Body of pancreas (tissue), 4 donors: ENCODE measurements at regions not wholly inside any gene's neighbourhood (a gene's known extent, or its start where the extent isn't known, plus 50 kb on each side); places are given as distances from the start of the nearest gene placed in this dataset.

ENCODE experiments used
- ATAC-seq: fragments of 150-250 bp; one replicate; pipeline ENCODE4 v1.9.1; 2016
- DNase-seq, 4 donors: peaks; one replicate each; pipeline ENCODE4 v3.0.0-alpha.2; 2019
- H3K27ac ChIP-seq, 4 donors: fragments of 200-600 bp; sonication (generic); 1 replicate in 3 of 4; 2 replicates in 1 of 4; pipeline versions ENCODE4 v1.5.1 to v1.6.1; 2016 to 2019; ENCODE audit warnings: mild to moderate bottlenecking in 1 of 4, mixed read lengths in 1 of 4, moderate library complexity in 1 of 4
- H3K27me3 ChIP-seq, 2 donors: fragments of 200-600 bp; sonication (generic); one replicate each; pipeline ENCODE4 v1.6.0; 2016; ENCODE audit warnings: mild to moderate bottlenecking in 1 of 2
- H3K36me3 ChIP-seq, 2 donors: fragments of 200-600 bp; sonication (generic); replicated peaks in 1 of 2; 2 replicates each; pipeline ENCODE4 v1.5.1; 2016; ENCODE audit warnings: low read depth in 2 of 2; ENCODE audit not compliant: insufficient read depth in 1 of 2
- H3K4me1 ChIP-seq: fragments of 200-600 bp; sonication (generic); one replicate; pipeline ENCODE4 v1.6.0; 2016
- H3K4me3 ChIP-seq, 2 donors: fragments of 200-600 bp; sonication (generic); 1 replicate in 1 of 2; 2 replicates in 1 of 2; pipeline ENCODE4 v1.5.1; 2016 to 2019
- H3K9me3 ChIP-seq, 3 donors: fragments of 200-600 bp; sonication (generic); 1 replicate in 2 of 3; 2 replicates in 1 of 3; pipeline ENCODE4 v1.5.1; 2016
- POLR2A ChIP-seq, 3 donors: fragments of 450-650 bp; IDR thresholded peaks; one replicate each; pipeline ENCODE4 v1.6.1; 2016; ENCODE audit warnings: antibody characterized with exemption in 3 of 3, mild to moderate bottlenecking in 2 of 3
- WGBS, 2 donors: methylation state at CpG; one replicate each; pipeline ENCODE4 v1.1.5; 2017; 5-methylcytosine and 5-hydroxymethylcytosine counted together
- intact Hi-C: fragments of 100-400 bp; cut with DNase I; formaldehyde crosslinking; loops from one replicate; pipeline ENCODE4 v1.15.1; 2023
- TF ChIP-seq, protein P1 (sequence below), 7 experiments: fragments of 450-650 bp in 4 of 7; fragments of 200-600 bp in 3 of 7; sonication (generic) in 3 of 7; IDR thresholded peaks; one replicate each; pipeline ENCODE4 v1.5.1; 2016 to 2019; ENCODE audit warnings: antibody characterized with exemption in 7 of 7

DNA sequence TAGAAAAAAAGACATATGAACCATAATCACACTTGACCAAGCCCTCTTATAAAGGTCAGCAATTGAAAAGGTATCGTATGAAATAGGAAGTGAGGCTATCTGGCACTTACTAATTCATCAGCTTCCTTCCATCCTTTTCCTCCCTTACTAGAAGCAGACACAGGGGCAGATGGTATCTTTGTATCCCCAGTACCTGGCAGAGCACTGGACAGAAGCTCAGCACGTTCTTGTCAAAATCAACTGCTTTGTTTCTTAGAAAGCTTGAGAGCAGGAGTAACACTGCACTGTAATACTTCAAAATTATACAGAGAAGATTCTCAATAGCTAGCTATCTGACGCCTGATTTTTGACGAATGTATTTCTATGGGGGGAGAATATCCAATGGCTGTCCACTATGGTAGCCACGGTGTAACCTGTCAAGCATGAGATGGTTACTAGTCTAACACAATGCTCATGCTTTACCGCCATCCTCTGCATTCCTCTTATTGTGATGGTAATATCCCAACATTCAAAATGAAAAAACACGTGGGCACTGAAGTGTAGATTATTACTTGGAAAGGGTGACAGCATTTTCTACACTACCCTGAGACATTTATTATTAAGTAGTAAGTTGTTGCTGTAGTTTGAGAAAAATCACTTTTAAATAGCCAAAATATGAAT, 175.6 kb downstream of the SIPA1L2 start:
- DNase-seq (no peak), ATAC-seq (no peak)
- TF ChIP-seq, protein P1, sequence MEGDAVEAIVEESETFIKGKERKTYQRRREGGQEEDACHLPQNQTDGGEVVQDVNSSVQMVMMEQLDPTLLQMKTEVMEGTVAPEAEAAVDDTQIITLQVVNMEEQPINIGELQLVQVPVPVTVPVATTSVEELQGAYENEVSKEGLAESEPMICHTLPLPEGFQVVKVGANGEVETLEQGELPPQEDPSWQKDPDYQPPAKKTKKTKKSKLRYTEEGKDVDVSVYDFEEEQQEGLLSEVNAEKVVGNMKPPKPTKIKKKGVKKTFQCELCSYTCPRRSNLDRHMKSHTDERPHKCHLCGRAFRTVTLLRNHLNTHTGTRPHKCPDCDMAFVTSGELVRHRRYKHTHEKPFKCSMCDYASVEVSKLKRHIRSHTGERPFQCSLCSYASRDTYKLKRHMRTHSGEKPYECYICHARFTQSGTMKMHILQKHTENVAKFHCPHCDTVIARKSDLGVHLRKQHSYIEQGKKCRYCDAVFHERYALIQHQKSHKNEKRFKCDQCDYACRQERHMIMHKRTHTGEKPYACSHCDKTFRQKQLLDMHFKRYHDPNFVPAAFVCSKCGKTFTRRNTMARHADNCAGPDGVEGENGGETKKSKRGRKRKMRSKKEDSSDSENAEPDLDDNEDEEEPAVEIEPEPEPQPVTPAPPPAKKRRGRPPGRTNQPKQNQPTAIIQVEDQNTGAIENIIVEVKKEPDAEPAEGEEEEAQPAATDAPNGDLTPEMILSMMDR (IDR thresholded peaks at IDR 0.05) = no peak
- no peak for TF ChIP-seq POLR2A (IDR thresholded peaks at IDR 0.05)
- Histone ChIP-seq H3K27ac (no peak overlapping the region), H3K4me1 (no peaks in the 10 kb centered on the region), H3K36me3 (no peaks in the 10 kb centered on the region), H3K4me3 (no peak overlapping the region), H3K9me3 (no peaks in the 10 kb centered on the region), H3K27me3 (no peaks in the 10 kb centered on the region)
- intact Hi-C loops = no loop called here
- WGBS, 2 donors = 81 to 83% methylated on average over 7 of the region's 7 CpGs

DNA sequence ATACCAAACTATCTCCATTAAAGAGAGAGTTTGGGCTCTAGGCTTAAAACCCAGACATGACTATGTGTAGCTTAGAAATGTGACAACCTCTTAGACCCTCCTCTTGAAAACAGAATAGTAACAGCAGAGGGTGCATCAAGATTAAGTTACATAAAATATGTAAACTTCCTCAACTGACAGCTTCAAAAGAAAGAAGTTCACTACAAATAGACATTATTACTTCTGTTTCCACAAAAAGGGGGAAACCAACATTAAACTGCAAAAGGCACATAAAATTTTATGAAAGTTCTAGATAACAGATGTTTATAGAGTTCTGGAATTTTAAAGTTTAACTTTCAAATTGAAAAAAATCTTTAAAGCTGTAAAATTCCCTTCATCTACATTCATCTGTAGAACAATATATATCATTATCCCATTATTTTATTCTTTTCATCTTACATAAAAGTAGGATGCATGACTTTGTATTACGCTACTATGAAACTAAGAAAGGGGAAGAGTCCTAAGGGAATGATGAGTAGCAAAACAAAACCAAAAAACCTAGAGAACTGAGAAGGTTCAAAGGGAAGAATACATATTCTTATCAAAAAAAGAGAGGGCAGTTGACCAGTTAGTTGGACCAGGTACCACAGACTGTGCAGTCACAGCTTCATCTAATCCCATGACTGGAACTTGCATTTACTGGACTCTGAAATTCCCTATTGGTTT, 177.0 kb downstream of the SIPA1L2 start:
- H3K27ac ChIP-seq = no peak overlapping the region
- TF ChIP-seq POLR2A (IDR thresholded peaks at IDR 0.05) = no peak
- TF ChIP-seq, protein P1 (IDR thresholded peaks at IDR 0.05) = no peak
- no peak overlapping the region for H3K4me3 ChIP-seq
- WGBS, 2 donors = 87 to 97% methylated on average over 1 of the region's 1 CpG
- no peaks in the 10 kb centered on the region for H3K4me1 ChIP-seq
- H3K36me3 ChIP-seq = no peaks in the 10 kb centered on the region
- DNase-seq (no peak), ATAC-seq (no peak)
- H3K9me3 ChIP-seq = no peaks in the 10 kb centered on the region
- no peaks in the 10 kb centered on the region for H3K27me3 ChIP-seq
- intact Hi-C loops = no loop called here

DNA sequence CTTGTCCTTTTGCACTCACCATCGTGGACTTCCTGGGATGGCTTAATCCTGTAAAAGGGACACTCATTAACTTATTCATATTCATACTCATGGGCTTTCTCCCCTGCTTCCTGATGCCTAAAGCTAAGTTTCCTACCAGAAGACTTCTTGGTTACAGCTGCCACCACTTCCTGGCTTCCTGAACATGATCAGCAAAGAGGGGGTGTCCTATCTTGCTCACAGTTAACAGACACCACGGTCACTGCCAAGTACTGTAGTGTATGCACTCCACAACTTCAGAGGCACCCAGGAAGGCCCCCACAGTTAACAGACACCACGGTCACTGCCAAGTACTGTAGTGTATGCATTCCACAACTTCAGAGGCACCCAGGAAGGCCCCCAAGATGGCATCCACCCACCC, 177.8 kb downstream of the SIPA1L2 start:
- ATAC-seq = no peak
- Histone ChIP-seq H3K27ac (no peak overlapping the region), H3K36me3 (no peaks in the 10 kb centered on the region), H3K27me3 (no peaks in the 10 kb centered on the region), H3K9me3 (no peaks in the 10 kb centered on the region), H3K4me3 (no peak overlapping the region), H3K4me1 (no peaks in the 10 kb centered on the region)
- WGBS, 2 donors = 62 to 64% methylated on average over 2 to 3 of the region's 3 CpGs
- intact Hi-C loops = no loop called here
- DNase-seq = no peak
- no peak for TF ChIP-seq POLR2A (IDR thresholded peaks at IDR 0.05)
- TF ChIP-seq, protein P1 (IDR thresholded peaks at IDR 0.05) = no peak

DNA sequence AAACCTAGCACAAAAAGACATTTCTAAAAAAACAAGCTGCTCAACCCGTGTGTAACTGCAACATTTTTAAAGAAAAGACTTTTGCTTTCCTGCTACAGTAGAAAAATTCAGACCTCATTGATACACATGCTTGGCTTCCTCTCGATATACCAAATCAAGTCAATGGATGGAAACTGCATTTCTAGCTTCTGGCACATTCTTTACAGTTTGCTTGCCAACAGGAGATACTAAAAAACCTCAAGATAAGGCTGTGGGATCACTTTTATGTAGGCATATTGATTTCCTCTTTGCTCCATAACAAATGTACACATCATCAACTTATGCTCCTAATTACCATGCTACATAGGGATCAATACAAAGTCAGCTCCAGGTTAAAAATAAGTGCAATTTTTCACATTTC, 178.4 kb downstream of the SIPA1L2 start:
- H3K27me3 ChIP-seq = no peaks in the 10 kb centered on the region
- WGBS, 2 donors = 60 to 69% methylated on average over 2 of the region's 2 CpGs
- no peak for DNase-seq
- ATAC-seq = no peak
- no peak overlapping the region for H3K27ac ChIP-seq
- H3K4me1 ChIP-seq = no peaks in the 10 kb centered on the region
- intact Hi-C loops = no loop called here
- H3K36me3 ChIP-seq = no peaks in the 10 kb centered on the region
- no peak for TF ChIP-seq POLR2A (IDR thresholded peaks at IDR 0.05)
- H3K9me3 ChIP-seq = no peaks in the 10 kb centered on the region
- no peak overlapping the region for H3K4me3 ChIP-seq

DNA sequence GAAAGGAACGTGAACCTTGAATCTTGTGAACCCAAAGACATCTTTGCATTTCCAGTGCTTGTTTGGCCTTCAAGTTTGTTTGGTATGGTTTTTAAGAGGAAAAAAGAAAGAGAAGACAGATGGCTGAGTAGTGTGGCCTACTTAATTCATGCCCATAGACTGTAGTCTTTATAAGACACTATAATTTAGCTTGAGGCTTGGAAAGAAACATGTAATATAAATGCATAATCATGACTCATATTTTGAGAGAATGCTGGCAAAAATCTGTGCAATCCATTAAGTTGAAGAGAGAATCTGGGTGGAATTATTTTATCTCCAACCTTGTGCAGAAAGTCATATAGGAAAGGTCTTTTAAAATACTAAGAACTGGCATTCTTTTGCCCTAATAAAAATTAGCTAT, 179.3 kb downstream of the SIPA1L2 start:
- Histone ChIP-seq H3K4me1 (no peaks in the 10 kb centered on the region), H3K36me3 (no peaks in the 10 kb centered on the region), H3K9me3 (no peaks in the 10 kb centered on the region), H3K4me3 (no peak overlapping the region), H3K27me3 (no peaks in the 10 kb centered on the region), H3K27ac (no peak overlapping the region)
- WGBS, 2 donors = 76 to 100% methylated on average over 1 of the region's 1 CpG
- ATAC-seq (no peak), DNase-seq (no peak)
- TF ChIP-seq, protein P1 (IDR thresholded peaks at IDR 0.05) = no peak
- TF ChIP-seq POLR2A (IDR thresholded peaks at IDR 0.05) = no peak
- intact Hi-C loops = no loop called here
